HG02610 (cell line): ENCODE measurements at regions not wholly inside any gene's neighbourhood (a gene's known extent, or its start where the extent isn't known, plus 50 kb on each side); places are given as distances from the start of the nearest gene placed in this dataset.
"Not testable (repeated sequence)": the region's sequence is repeated elsewhere in the genome, so short reads cannot be mapped to it uniquely, and the experiment has no call there.

ENCODE experiments used
- ATAC-seq: cut with Tn5 transposase; IDR thresholded peaks from one replicate; pipeline ENCODE4 v1.9.1; 2021; ENCODE audit warnings: mild to moderate bottlenecking, moderate library complexity; ENCODE audit not compliant: unreplicated experiment

DNA sequence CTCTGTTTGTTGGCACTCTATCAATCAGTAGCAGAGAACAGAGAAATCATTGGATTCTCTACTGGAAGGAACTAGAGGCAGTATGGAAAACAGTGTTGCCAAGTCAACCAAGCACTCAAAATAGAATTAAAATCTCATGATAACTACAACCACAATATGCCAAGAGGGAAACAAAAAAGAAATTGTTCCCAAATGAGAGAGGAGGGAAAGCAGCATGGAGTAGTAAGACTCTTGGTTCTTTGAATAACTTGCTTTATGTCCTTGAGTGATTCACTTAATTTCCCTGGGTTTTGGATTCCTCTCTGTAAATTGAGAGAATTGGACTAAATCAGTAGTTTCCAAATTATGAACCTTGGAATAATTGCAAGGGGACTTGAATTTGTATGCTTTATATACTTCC, 285.5 kb upstream of the ANKRD50 start:
- no peak for ATAC-seq

DNA sequence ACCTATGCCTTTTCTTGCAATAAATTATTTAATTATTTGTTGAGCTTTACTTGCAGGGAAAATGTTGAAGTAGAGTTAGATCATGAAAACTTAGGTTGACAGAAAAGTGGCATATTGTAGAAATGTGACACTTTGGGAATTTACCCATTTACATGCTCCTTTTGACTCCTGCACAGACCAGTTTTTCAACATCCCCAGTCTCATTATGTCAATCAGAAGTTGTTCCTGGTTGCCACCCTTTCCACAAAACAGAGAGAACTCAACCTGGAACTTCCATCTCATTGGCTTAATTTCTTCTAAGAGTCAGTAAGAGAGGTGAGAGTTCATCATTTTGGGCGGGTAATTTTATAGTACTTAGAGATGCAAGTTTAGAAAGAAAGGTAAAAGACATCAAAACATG, 284.6 kb upstream of the ANKRD50 start:
- ATAC-seq = no peak

DNA sequence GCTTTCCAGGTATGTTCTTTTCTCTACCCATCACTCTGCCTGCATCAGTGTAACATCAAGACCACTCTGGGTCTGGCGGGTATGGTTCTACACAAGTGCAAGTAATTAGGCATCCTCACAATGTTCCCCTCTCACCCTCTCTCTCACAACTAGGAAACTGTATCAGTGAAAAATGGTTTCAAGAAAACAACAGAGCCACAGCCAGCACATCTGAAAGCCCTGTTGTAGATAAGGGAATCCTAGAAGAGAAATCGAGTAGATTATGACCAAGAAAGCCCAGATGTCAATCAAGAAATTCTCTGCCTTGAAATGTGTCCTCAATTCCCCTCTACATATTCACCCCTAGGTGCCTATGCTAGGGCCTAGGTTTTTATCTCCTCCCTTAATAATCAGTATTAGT, 281.3 kb upstream of the ANKRD50 start:
- no peak for ATAC-seq

DNA sequence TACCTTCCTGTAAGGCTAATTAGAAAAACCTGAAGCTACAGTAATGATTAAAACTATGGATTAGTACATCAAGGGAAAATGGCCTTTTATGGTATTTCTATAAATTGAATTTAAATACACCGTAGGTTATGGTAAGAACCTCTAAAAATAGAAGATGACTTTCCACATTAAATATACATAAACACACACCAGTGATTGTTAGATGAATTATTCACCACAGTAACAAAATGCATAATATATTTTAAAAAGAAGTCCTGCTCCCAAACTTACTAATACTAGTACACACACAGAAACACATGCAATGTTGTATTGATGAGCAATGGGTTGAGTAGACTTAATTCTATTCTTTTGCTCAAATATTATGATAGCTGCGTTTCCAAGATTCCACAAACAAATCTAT, 277.9 kb upstream of the ANKRD50 start:
- no peak for ATAC-seq

DNA sequence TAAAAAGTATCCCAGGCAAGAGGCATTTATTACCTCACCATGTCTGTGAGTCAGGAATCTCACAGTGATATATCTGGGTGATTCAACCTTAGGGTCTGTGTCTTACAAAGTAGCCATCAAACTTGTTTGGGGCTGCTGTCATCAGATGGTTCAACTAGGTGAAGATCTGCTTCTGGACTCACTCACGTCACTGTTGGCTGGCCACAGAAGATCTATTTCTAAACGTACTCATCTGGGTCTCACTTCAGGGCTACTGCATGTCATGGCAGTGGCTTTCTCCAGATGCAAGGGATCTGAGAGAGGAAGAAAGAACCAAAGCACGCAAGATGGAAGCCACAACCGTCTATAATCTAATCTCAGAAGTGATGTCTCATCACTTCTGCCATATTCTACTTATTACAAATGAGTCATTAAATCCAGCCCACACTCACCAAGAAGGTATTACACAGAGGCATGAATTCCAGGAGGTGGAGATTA, 267.8 kb upstream of the ANKRD50 start:
- no peak for ATAC-seq

DNA sequence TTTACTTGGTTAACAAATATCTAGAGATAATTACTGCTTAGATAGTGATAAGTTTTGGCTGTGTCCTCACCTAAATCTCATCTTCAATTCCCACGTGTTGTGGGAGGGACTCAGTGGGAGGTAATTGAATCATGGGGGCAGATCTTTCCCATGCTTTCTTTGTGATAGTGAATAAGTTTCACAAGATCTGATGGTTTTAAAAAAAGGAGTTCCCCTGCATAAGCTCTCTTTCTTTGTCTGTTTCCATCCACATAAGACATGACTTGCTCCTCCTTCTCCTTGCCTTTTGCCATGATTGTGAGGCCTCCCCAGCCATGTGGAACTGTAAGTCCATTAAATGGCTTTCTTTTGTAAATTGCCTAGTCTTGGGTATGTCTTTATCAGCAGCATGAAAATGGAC, 266.0 kb upstream of the ANKRD50 start:
- ATAC-seq = not testable (repeated sequence)

DNA sequence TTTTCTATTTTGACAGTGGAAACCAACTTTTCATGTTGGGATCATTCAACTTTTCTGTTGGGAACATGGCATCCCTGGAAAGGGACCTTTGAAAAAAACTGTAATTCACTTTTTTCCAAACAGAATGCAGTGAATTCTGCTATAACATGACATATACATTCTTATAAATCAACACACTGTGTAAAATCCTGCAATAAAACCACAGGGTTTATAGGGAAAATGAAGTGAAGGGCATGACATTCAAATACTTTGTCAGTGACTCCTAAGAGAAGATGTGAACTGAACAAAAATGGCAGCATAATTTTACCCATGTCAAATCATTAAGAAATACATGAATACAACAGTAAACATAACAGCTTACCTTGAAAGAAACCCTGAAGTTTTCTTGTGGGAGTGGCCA, 264.5 kb upstream of the ANKRD50 start:
- ATAC-seq = no peak

DNA sequence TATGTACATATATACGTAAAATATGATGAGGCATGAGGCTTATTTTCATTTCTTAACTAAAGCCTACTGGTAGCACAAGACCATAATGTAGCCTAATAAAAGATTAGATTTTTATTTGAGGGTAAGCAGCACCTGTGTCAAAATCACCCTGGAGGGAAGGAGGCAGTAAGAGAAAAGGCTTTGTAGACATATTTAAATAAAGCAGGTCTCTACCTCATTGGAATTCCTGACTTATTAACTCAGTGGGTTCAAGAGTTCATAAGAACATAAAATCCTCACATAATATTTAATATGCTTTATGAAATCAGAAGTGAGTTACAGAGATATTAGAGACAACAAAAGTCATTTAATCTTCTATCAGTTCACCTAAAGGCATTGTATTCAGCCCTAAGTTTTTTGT, 261.6 kb upstream of the ANKRD50 start:
- no peak for ATAC-seq

DNA sequence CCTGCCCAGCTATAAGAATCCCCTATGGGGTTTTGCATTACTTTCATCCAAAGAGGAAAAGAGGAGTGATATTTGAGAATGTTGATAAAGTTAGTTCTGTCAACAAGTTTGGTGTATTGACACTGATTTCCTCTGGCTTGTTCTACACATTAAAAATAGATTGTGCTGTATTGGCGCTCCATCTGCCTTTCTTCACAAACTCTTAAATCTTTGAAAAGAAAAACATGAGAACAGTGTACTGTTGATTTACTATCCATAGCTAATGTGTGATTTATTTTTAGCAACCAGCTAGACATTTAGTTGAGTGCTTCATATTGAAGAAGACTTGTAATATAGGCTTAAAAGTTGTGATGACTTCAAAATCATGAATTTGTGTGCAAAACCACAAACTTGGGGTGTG, 261.2 kb upstream of the ANKRD50 start:
- ATAC-seq = no peak

DNA sequence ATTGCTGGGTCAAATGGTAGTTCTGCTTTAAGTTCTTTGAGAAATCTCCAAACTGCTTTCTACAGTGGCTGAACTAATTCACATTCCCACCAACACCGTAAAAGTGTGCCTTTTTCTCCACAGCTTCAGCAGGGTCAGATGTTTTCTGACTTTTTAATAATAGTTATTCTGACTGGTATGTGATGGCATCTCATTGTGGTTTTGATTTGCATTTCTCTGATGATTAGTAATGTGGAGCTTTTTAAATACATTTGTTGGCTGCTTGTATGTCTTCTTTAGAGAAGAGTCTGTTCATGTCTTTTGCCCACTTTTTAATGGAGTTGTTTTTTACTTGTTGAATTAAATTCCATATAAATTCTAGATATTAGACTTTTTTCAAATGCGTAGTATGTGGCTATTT, 257.5 kb upstream of the ANKRD50 start:
- no peak for ATAC-seq

DNA sequence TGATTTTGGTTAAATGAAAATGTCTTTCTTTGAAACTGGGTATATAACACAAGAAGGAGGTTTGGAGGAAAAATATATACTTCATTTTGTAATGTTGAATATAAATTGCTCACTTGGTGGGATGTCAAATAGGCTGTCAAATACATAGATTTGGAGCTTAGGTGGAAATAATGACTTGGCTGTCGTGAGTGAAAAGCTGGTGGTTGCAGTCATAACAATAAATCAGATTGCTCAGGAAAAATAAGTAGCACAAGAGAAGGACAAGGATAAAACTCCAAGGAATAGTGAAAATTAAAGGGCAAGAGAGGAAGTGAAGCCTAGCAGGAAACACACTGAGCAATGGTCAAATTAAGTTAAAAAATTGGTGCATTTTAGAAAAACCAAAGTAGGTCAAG, 253.0 kb upstream of the ANKRD50 start:
- no peak for ATAC-seq

DNA sequence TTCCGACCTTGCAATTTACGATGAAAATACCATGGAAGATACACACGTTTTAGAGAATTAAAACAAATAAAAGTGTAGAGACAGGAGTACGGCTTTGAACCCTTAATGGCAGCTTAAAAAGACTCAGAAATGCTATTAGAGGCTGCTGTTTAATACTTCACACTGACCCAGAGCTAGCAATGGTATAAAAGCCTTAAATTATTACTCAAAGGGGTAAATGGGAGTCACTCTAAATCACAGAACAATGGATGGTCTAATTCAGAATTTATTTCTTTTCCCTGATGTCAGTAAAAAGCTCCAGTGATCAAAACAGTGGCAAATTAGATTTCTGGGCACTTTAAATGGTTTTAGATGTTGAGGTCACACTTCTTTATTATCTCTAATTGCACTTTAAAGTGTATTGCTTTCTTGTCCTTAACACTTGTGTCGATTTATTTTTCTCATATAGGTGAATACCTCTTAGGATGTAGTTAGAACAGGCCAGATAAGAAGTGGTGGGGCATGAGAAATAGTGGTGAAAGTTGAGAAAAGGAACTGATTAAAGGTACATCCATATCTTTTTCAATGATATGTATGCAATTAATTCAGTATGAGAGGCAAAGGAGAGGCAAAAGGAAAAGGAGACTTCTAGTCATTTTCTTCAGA, 252.4 kb upstream of the ANKRD50 start:
- no peak for ATAC-seq

DNA sequence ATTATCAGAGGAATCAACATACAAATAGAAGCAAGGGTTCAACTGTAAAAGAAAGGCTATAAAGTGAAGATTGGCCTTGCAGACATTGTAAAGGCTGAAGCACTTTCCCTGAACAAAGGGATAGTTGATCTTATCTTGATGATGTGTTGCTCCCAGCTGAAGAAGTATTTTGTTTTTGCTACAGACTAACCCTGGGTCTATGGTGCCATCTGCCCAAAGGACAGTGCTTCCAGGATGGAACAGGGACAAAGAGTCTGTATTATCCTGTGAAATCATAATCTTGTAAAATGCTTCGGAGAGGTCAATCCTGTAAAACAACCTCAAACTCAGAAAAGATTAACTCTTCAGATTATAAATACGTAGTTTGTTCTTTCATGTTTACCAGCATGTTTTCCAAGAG, 251.7 kb upstream of the ANKRD50 start:
- ATAC-seq = no peak

DNA sequence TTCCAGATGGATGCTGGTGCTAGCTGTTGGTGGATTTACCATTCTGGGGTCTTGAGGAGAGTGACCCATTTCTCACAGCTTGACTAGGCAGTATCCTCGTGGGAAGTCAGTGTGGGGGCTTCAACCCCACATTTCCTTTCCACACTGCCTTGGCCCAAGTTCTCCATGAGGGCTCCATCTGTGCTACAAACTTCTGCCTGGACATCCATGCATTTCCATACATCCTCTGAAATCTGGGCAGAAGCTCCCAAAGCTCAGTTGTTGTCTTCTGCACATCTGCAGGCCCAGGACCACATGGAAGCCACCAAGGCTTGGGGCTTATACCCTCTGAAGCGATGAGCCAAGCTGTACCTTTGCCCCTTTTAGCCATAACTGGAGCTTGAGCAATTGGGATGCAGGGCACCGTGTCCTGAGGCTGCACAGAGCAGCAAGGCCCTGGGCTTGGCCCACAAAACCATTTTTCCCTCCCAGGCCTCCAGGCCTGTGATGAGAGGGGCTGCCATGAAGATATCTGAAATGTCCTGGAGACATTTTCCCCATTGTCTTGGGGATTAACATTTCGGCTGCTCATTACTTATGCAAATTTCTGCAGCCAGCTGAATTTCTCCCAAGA, 248.7 kb upstream of the ANKRD50 start:
- ATAC-seq = no peak

DNA sequence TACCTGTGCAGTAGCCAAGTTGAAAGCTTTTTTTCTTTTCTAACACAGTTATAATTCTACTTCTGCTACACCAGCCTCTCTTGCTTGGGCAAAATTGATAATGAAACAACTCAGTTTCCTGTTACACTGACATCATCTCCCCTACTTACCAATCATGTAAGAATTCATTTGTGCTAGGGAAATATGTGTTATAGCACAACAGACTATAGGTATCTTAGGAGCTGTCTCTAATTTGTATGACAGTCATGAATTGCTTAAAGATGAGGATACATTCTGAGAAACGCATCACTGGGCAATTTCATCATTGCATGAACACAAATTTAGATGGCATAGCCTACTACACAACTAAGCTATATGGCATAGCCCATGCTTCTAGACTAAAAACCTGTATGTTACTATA, 246.3 kb upstream of the ANKRD50 start:
- ATAC-seq = no peak

DNA sequence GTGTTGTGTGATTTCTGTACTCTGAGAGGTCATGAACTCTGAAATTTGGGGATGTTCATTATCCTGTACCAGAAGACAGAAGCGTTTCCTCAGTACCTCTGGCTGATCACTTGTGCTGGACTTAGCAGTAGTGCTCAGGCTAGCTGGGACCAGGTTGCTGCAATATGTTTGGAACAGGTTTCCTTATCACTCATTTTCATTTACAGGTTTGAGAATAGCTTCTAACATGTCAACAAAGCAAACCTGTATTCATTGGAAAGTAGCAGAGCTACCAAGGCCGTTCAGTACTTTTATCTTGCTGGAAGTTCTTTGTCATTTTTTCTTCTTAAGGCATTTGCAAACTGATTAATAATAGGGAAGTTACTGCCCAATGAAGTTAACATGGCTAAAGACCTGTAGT, 242.9 kb upstream of the ANKRD50 start:
- ATAC-seq = no peak

DNA sequence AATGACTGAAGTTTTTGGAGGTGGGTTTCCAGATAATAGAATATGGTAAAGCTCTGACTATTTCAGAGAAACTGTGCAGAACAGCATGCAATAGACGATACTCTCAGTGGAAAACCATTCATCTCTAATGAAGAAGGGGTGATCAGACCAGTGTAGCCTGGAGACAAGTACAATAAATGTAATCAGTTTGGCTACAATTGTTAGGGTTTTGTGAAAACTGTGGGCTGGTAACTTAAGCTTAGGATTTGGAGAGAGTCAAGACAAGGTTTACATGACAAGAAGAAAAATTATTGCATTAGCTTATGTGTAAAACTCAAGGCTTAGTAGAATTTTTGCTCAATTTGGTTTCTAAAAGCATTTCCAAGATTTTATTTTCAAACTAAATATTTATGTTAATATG, 241.5 kb upstream of the ANKRD50 start:
- no peak for ATAC-seq

DNA sequence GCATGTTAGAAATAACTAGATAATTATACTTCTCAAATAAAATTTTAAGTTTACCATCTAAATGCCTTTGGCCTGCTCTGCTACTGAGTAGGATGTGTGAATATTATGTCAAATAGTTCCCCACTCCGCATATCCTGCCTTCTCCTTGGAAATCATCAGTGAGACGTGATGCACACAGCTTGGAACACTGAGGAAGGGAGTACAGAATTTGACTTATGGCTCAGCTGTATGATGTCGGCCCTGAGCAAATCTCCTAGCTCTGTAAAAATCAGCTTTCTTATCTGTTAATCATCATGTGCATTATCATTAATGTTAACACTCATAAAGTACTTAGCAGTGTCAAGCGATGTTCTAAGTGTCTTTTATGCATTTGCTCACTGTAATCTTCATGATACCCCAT, 241.0 kb upstream of the ANKRD50 start:
- no peak for ATAC-seq

DNA sequence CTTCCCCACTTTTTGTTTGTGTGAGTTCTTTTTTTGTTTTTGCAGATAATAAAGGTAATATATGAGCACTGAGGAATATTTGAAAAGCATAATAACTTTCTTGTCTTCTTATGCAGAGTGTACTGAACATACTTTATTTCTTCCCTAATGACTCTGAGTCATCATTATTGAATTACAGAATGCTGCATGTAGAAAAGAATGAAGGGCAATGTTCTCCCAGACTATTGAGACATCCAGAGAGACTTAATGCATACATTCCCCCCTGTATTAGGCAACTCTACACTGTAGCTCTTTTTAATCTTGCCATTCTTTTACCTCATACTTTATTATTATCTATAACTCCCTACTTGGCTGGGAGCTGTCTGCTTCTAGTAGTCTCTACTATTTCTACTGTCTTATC, 240.5 kb upstream of the ANKRD50 start:
- ATAC-seq = no peak

DNA sequence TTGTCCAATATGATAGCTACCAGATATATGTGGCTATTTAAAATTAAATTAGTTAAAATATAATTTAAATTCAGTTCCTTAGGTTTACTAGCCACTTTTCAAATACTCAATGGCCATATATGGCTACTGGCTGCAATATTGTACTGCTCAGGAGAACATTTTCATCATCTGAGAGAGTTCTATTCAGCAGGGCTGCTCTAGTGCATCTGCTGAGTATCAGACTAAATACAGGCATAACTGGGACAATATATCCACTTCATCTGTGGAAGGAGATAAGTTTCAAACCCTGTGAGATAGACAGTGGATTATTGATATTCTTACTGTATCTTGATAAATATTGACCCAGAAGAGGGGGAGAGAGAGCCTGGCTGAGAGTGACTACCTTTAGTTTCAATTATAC, 240.1 kb upstream of the ANKRD50 start:
- ATAC-seq = no peak

DNA sequence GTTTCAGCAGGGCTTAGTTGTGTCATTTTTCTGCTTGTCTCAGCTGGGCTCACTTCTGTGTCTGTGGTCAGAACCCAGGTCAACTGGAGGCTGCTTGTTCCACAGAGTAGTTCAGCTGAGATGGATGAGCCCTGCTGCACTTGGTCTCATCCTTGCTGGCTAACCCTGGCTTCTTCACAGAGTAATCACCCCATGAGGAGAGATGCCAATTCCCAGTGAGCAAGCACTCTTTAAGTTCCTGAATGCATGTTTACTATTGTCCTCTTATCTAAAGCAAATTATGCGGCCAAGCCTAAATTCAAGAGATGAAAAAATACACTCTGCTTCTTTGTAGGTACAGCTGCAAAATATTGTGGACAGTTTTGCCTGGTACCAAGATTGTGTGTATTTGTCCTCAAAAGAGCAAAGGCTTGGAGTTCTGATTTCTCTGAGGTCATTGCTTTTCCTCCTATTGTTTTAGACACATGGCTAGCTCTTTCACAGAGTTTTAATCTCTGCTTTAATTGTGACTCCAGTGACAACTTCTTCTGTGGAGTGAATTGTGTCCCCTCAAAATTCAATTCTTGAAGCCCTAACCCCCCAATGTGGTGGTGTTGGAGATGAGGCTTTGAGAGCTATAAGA, 236.6 kb upstream of the ANKRD50 start:
- ATAC-seq = no peak

DNA sequence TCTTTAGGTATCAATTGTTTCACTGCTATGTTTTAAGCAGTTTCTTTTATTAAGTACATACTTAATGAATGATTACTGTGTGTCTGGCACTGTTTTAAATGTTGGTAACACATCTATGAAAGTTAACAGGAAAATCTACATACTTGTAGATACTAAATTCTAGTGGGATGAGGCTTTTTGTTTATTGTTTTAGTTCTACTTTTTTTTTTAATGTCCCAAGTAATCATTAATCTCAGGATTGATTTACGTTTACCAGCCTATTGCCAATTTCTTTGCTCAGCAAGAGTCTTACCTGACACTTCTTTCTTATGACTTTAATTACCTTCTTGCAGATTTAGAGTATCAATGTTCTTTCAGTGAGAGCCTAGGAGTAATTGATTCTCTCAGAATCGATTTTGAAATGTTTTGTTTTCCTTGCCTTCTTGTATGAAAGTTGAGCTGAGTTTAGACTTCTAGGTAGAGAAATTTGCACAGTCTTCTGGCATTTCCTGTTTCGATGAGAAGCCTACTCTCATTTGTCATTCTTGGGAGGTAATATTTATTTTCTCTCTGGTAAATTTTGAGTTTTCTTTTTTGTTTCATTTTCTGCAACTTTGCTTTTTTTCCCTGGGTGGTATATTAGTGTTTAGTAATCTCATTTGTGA, 235.2 kb upstream of the ANKRD50 start:
- no peak for ATAC-seq
